Mesendoderm (in vitro differentiated cells): ENCODE measurements at regions not wholly inside any gene's neighbourhood (a gene's known extent, or its start where the extent isn't known, plus 50 kb on each side); places are given as distances from the start of the nearest gene placed in this dataset. TPM values are rescaled to one million over a fixed set of nuclear protein-coding genes. Genes with fewer than 3 reads are reported as not detected.

ENCODE experiments used
- DNase-seq: peaks from one replicate; pipeline ENCODE4 v3.0.0; 2013
- H2AK5ac ChIP-seq: 2 replicates; pipeline ENCODE4 v1.6.1; 2013; ENCODE audit warnings: low read length, inconsistent platforms
- H2BK120ac ChIP-seq: 2 replicates; pipeline ENCODE4 v1.6.1; 2013; ENCODE audit warnings: low read depth, mild to moderate bottlenecking, low read length, moderate library complexity, mixed read lengths
- H2BK15ac ChIP-seq: replicated peaks from 2 replicates; pipeline ENCODE4 v1.6.1; 2013; ENCODE audit warnings: low read depth, mild to moderate bottlenecking, moderate library complexity
- H2BK5ac ChIP-seq: 2 replicates; pipeline ENCODE4 v1.6.1; 2013; ENCODE audit warnings: low read length, inconsistent platforms
- H3K18ac ChIP-seq: 2 replicates; pipeline ENCODE4 v1.6.1; 2013; ENCODE audit warnings: mild to moderate bottlenecking, low read length, mixed read lengths
- H3K23ac ChIP-seq: one replicate; pipeline ENCODE4 v1.6.1; 2013; ENCODE audit warnings: low read length
- H3K27ac ChIP-seq: 2 replicates; pipeline ENCODE4 v1.5.1; 2013; ENCODE audit warnings: low read depth, mild to moderate bottlenecking, inconsistent platforms, low read length, moderate library complexity
- H3K27me3 ChIP-seq: 2 replicates; pipeline ENCODE4 v1.6.1; 2013; ENCODE audit warnings: low read length, control low read depth, mild to moderate bottlenecking, inconsistent platforms; ENCODE audit not compliant: insufficient read depth, poor library complexity
- H3K36me3 ChIP-seq: 2 replicates; pipeline ENCODE4 v1.6.1; 2013; ENCODE audit warnings: low read length, inconsistent platforms; ENCODE audit not compliant: control insufficient read depth, insufficient read depth
- H3K4ac ChIP-seq: one replicate; pipeline ENCODE4 v1.6.1; 2013; ENCODE audit warnings: low read depth, mild to moderate bottlenecking, low read length, moderate library complexity
- H3K4me1 ChIP-seq: 2 replicates; pipeline ENCODE4 v1.6.1; 2013; ENCODE audit warnings: low read depth, low read length, inconsistent platforms; ENCODE audit not compliant: control insufficient read depth
- H3K4me2 ChIP-seq: 2 replicates; pipeline ENCODE4 v1.6.1; 2013; ENCODE audit warnings: low read length
- H3K4me3 ChIP-seq: 2 replicates; pipeline ENCODE4 v1.5.1; 2013; ENCODE audit warnings: mild to moderate bottlenecking, low read length
- H3K56ac ChIP-seq: one replicate; pipeline ENCODE4 v1.6.1; 2013; ENCODE audit warnings: low read length
- H3K79me1 ChIP-seq: 2 replicates; pipeline ENCODE4 v1.6.1; 2013; ENCODE audit warnings: low read length, inconsistent platforms
- H3K79me2 ChIP-seq: 2 replicates; pipeline ENCODE4 v1.6.1; 2013; ENCODE audit warnings: mild to moderate bottlenecking, low read length; ENCODE audit not compliant: control insufficient read depth, insufficient read depth
- H3K9ac ChIP-seq: 2 replicates; pipeline ENCODE4 v1.6.1; 2013; ENCODE audit warnings: low read length, inconsistent platforms
- H4K5ac ChIP-seq: one replicate; pipeline ENCODE4 v1.6.1; 2013; ENCODE audit warnings: low read length
- H4K8ac ChIP-seq: one replicate; pipeline ENCODE4 v1.6.1; 2013; ENCODE audit warnings: low read depth, mild to moderate bottlenecking, control low read depth, low read length, moderate library complexity
- WGBS: extraction: QIAGEN DNeasy Blood & Tissue Kit; methylation state at CpG from one replicate; pipeline ENCODE4 v1.1.7; 2013; ENCODE audit warnings: low lambda C conversion rate, missing lambda C conversion rate; ENCODE audit not compliant: insufficient coverage; ENCODE audit errors: extremely low coverage; 5-methylcytosine and 5-hydroxymethylcytosine counted together
- small RNA-seq: library from polyadenylated mRNA; stranded (forward); fragments of <200 nt; extraction: miRNeasy Mini kit (QIAGEN cat#:217004); gene quantifications from one replicate; pipeline ENCODE3, GENCODE V24; 2013; ENCODE audit not compliant: insufficient read depth

DNA sequence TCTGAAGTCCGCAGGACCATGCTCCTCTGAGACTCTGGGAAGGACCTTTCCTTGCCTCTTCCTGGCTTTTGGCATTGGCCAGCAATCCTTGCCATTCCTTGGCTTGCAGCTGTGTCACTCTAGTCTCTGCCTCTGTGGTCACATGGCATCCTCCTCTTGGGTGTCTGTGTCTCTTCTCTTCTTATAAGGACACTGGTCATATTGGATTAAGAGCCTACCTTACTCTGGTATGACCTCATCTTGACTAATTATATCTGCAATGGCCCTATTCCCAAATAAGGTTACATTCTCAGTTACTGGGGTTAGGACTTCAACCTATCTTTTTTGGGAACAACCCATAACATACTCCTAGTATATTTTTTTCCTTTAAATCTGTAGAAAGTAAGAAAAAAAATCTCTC, 49.9 kb upstream of the GTSF1L start:
- H3K18ac ChIP-seq, result no peak overlapping the region
- no peak overlapping the region for H3K4me3 ChIP-seq

More for the DNA sequence above, 49.9 kb upstream of the GTSF1L start:
- H3K27ac ChIP-seq, result no peak overlapping the region
- H3K4me1 ChIP-seq, result no peaks in the 10 kb centered on the region
- no peak for DNase-seq
- no peak overlapping the region for H2BK120ac ChIP-seq
- H3K4me2 ChIP-seq, result no peak overlapping the region
- H3K23ac ChIP-seq, result no peak overlapping the region
- no peak overlapping the region for H2BK5ac ChIP-seq
- H4K8ac ChIP-seq, result no peak overlapping the region
- no CpG with 5 or more reads among the region's 1 CpG for WGBS
- no peaks in the 10 kb centered on the region for H3K79me2 ChIP-seq
- no peak overlapping the region for H2BK15ac ChIP-seq
- H3K4ac ChIP-seq, result no peak overlapping the region
- no peaks in the 10 kb centered on the region for H3K79me1 ChIP-seq
- H3K36me3 ChIP-seq, result no peaks in the 10 kb centered on the region
- H4K5ac ChIP-seq, result no peak overlapping the region
- no peaks in the 10 kb centered on the region for H3K27me3 ChIP-seq
- H3K56ac ChIP-seq, result no peak overlapping the region
- no peak overlapping the region for H2AK5ac ChIP-seq
- H3K9ac ChIP-seq, result no peak overlapping the region

Small RNAs in the stretch of these regions (small RNA-seq; reads per million reads assigned to genes)
- gene RNU6-639P, result not detected
